ENCODE measurements at regions not wholly inside any gene's neighbourhood (a gene's known extent, or its start where the extent isn't known, plus 50 kb on each side); places are given as distances from the start of the nearest gene placed in this dataset.

DNA sequence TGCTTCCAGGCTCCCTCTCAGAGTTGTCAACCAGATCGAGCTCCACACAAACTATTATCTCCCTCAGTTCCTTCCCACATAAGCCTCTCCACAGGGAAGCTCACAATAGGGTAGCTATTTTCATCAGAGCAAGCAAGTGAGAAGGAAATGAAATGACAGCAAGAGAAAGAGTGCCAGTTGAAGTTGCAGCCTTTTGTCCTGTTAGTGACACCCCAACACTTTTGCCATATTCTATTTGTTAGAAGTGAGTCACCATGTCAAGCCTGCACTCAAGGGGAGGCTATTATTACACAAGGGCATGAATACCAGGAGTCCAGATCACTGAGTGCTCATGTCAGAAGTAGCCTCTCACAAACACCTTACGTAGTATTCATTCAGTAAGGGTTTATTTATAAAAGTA, 266.3 kb upstream of the NOCT start:
- DNase-seq (ENCODE audit: low spot score), result no peak

GRCh38 chr4:138741766-138742377, 273.7 kb upstream of the NOCT start:
- DNase-seq (ENCODE audit: low spot score), result no peak

DNA sequence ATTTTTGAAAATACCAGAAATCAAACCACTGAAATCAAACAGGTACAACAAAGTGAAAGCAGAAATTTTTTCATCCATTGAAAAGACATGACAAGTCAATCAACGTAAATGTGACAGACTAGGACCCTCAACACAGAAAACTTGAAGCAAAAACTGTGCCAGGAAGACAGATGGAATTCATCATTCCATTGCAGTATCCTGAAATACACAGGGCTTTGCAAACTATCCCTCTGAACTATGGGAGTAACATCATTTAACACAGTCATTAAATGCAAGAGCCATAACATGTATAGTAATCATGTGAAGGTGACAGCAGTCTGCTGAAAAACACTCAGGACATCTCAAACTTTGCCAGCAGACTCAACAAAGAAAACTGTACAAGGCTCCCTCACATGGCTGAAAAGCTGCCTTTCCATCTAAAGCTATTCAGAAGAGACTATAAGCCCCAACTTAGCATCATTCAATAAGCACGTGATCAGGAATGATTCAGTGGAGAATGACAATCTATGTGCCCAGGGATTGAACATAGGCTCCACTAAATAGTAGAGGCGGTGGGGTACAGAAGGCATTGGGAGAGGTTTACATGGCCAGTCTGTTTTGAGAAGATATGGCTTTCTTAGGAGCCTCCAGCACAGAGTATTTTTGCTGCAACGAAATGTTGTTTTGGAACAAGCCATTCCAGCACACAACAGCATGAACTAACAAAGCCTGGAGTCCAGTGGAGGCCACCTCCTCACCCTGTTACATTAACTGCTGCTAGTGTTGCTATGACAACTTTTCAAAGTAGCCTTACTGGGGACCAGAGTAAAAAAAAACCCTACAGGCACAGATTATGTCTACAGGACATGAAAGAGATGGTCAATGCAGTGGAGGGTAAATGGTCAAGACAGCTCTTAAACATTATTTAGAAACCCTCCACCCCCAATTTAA, 274.5 kb upstream of the NOCT start:
- DNase-seq (ENCODE audit: low spot score), result no peak

DNA sequence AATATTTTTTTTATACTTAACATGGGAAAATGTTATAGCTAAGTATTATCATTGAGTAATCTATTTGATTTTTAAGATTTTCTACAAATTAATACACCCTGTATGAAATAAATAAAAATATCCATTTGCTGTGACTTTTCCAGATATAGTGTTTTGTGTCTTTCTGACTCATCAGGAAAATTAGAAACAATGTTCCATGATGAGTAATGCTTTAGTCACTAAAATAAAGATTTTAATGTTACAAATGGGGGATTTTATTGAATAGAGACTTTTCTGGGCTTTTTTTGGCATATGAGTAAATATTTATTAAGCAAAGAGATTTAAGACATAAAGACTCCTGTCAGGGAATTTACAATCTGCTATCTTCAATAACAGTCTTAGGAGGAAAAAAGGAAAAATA, 279.2 kb upstream of the NOCT start:
- DNase-seq (ENCODE audit: low spot score), result no peak

GRCh38 chr4:138734746-138735145, 280.8 kb upstream of the NOCT start:
- no peak for DNase-seq (ENCODE audit: low spot score)

GRCh38 chr4:138728566-138728965, 287.0 kb upstream of the NOCT start:
- DNase-seq (ENCODE audit: low spot score), result no peak

- no peak for DNase-seq (ENCODE audit: low spot score)
Observed at GRCh38 chr4:138727731-138728130, 287.9 kb upstream of the NOCT start.

DNA sequence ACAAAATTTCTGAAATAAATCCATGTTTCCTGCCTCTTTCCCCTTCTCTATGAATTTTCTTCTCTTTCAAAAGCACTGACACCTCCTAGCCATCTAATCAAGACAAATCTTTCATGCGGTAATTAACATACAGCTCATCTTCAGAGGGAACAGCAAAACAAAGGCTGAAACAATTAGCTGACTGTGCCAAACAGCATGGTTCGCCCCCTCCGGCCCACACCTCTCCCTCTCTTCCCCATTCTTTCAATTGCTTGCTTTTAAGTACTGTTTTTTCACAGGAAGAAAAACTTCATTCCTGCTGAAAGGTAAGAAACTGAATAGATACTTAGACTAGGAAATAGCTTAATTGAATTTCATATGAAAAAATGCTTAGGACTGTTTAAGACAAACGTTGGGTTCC, 291.1 kb upstream of the NOCT start:
- no peak for DNase-seq (ENCODE audit: low spot score)

DNA sequence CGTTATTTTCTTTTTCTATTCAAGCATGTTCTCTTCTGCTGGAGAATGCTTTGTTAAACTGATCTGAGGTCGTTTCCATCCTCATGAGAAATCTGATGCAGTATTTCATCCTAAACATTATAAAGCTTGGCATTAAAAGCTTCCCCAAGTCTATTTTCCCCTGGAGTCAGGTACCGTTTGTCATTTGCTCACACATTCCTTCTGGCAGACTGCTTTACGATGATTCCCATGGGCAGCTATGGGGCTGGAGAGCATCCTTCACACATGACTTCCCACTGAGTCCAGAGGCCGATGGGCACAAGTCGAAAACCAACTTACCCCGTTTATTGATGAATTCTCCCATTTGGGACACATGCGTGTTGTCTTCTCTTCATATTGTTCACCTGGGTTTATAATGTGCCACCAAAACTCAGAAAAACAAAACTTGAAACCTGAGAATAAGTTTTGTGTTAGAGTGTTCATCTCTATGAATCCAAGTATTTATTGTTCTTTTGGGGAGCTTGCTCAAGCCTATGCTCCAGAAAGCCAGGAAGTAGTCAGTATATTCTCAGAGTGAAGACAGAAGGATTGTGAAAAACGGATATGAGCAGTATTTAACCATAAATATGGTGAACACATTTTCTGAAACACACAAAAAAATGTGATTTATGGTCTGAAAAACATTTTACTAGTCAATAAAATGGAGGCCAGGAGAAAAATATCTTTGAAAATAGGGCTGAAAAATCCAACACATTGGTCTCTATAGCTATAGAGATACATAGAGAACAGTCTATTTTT, 298.8 kb upstream of the NOCT start:
- DNase-seq (ENCODE audit: low spot score), result no peak

DNA sequence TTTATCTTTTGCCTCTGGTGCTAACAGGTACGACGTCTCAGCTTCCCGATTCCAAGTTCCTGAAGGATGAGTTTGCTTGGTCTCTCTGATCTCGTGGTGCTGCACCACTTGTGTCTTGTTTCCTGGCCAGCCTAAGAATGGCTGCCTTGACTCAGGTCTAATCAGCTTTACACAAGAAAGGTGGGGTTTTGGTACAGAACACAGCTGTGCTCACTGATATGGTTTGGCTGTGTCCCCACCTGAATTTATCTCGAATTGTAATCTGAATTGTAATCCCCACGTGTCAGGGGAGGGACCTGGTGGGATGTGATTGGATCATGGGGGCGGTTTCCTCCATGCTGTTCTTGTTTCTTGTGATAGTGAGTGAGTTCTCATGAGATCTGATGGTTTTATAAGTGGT, 305.3 kb upstream of the NOCT start:
- no peak for DNase-seq (ENCODE audit: low spot score)

GRCh38 chr4:138709859-138710258, 305.7 kb upstream of the NOCT start:
- DNase-seq (ENCODE audit: low spot score), result no peak

GRCh38 chr4:138707746-138708677, 307.6 kb upstream of the NOCT start:
- DNase-seq (ENCODE audit: low spot score), result no peak

DNA sequence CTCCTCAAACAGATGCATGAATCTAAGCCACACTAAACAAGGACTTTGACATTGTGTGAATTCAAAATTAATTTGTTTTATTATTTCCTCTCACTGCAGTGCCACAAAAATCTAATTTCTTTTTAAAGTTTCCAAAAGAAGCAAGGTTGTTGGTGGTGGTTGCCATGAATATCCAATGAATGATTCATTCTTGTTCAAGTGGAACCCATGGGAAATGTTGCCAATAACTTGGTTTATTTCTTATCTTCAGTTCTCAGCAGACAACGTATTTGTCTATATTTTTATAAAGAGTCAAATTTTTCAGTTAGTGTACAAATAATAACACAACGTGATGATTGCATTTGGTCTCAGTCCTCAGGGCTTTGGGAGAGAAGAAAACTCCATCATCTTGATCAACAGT, 309.4 kb upstream of the NOCT start:
- DNase-seq (ENCODE audit: low spot score), result no peak

- DNase-seq (ENCODE audit: low spot score), result no peak
Observed at GRCh38 chr4:138702190-138702824, 313.3 kb upstream of the NOCT start.

DNA sequence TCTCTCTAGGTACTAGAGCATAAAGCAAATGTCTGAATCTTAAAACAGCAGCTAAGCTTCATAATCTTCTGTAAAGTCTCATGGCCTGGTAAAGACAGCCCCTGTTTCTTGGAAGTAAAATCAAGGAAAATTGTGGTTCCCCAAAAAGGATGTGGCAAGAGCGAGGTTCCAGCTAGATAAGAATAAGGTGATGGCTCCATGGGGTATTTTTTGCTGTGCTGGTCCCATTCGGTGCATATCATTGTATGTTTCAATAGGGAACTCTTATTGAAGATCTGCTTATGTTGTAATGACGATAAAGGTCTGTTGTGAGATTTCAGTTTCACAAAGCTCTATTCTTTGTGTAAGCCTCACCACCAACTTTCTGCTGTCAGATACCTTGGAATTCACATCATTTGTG, 316.9 kb upstream of the NOCT start:
- DNase-seq (ENCODE audit: low spot score), result no peak

- no peak for DNase-seq (ENCODE audit: low spot score)
Observed at GRCh38 chr4:138697851-138698250, 317.7 kb upstream of the NOCT start.

DNA sequence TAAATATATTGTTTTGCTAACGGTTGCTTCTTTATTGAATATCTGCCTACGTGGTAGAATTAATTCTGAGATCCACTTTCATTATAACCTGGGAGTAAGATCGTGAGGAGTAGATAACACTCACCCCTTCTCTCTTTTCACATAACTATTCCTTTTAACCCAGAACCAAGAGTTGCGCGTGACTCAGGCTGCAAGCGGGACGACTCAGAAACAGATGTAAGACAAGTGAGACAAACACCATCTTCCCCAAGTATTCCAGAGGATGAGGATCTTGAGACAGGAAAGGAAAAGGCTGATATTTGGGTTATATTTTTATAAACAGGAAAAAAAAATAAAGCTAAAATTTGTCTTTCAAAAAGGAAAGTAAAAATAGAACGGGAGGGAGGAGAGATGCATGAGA, 318.8 kb upstream of the NOCT start:
- no peak for DNase-seq (ENCODE audit: low spot score)

- DNase-seq (ENCODE audit: low spot score), result no peak
Observed at GRCh38 chr4:138696058-138696457, 319.5 kb upstream of the NOCT start.

- DNase-seq (ENCODE audit: low spot score), result no peak
Observed at GRCh38 chr4:138693526-138693925, 322.1 kb upstream of the NOCT start.

- DNase-seq (ENCODE audit: low spot score), result no peak
Observed at GRCh38 chr4:138692411-138692810, 323.2 kb upstream of the NOCT start.

DNA sequence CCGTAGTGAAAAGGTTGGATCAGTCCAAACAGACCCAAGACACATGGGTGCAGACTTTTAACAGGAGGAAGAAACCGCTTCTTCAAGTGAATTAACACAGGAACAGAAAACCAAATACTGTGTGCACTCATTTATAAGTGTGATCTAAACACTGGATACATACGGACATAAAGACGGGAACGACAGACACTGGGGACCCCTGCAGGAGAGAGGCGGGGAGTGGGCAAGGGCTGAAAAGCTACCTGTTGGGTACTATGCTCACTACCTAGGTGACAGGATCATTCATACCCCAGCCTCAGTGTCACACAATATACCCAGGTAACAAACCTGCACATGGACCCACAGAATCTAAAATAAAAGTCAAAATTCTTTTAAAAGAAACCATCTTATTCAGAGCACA, 326.0 kb upstream of the NOCT start:
- DNase-seq (ENCODE audit: low spot score), result no peak

Measured in globus pallidus (tissue), 1 donor.